Breast epithelium (tissue), 3 donors: ENCODE measurements at regions not wholly inside any gene's neighbourhood (a gene's known extent, or its start where the extent isn't known, plus 50 kb on each side); places are given as distances from the start of the nearest gene placed in this dataset.

ENCODE experiments used
- POLR2A ChIP-seq: fragments of 450-650 bp; IDR thresholded peaks from one replicate; pipeline ENCODE4 v1.6.1; 2016; ENCODE audit warnings: antibody characterized with exemption, mild to moderate bottlenecking, moderate library complexity
- TF ChIP-seq, protein P1 (sequence below), 3 donors: fragments of 450-650 bp; IDR thresholded peaks; one replicate each; pipeline ENCODE4 v1.5.1; 2016 to 2017; ENCODE audit warnings: antibody characterized with exemption in 3 of 3, mild to moderate bottlenecking in 3 of 3, moderate library complexity in 3 of 3

DNA sequence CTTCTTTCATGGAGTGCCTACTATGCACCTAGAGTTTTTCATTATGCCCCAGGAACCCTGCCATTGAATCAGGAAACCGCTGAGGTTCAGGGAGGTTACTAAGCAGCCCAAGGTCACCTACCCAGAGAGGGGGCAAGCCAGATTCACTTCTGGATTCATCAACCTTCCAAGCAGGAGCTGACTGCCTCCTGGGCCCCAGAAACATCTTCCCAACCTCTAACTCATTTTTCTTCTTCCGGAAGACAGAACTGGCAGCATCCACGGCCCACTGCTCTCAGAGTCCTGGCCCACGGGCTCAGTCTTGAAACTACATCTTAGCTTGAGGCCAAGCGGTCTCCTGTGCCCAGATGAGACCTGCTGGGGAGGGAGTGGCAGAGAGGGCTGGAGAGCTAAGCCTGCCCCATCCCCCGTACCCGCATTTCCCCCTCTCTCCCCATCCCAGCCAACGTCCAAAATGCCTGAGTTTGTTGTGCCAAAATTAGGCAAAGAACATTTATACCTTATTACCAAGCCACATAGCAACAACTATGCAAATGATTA is 281.0 kb downstream of the CDC5L start:
- no peak for TF ChIP-seq POLR2A
- TF ChIP-seq, protein P1, sequence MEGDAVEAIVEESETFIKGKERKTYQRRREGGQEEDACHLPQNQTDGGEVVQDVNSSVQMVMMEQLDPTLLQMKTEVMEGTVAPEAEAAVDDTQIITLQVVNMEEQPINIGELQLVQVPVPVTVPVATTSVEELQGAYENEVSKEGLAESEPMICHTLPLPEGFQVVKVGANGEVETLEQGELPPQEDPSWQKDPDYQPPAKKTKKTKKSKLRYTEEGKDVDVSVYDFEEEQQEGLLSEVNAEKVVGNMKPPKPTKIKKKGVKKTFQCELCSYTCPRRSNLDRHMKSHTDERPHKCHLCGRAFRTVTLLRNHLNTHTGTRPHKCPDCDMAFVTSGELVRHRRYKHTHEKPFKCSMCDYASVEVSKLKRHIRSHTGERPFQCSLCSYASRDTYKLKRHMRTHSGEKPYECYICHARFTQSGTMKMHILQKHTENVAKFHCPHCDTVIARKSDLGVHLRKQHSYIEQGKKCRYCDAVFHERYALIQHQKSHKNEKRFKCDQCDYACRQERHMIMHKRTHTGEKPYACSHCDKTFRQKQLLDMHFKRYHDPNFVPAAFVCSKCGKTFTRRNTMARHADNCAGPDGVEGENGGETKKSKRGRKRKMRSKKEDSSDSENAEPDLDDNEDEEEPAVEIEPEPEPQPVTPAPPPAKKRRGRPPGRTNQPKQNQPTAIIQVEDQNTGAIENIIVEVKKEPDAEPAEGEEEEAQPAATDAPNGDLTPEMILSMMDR (IDR thresholded peaks at IDR 0.05) = no peak
